HCT116 (cell line): ENCODE measurements at regions not wholly inside any gene's neighbourhood (a gene's known extent, or its start where the extent isn't known, plus 50 kb on each side); places are given as distances from the start of the nearest gene placed in this dataset.
A peak's percentile ranks its signal among the peaks of the same experiment; 100 is the strongest.

Experiments used
- ATAC-seq: fragments of 200-7000 bp; cut with Tn5 transposase; 2 replicates; pipeline ENCODE4 v1.9.1; 2020; ENCODE audit warnings: mild to moderate bottlenecking, moderate library complexity
- BruUV-seq: library from RNA; stranded (reverse); fragments of 400-500 nt; replicated peaks from 2 replicates; lab custom pipeline; 2021; lab: Mats Ljungman, UMichigan
- CTCF ChIA-PET: fragments of 300-600 bp; sonication (Branson Sonifier 250); formaldehyde crosslinking; loops from one replicate; lab custom pipeline; 2021; ENCODE audit warnings: antibody characterized with exemption; lab: Charles Lee
- POLR2A ChIA-PET: fragments of 300-600, 350-600 bp; sonication (Branson Sonifier 250); formaldehyde crosslinking; loops from one replicate; lab custom pipeline; 2021; ENCODE audit warnings: antibody characterized with exemption; lab: Charles Lee
- RAD21 ChIA-PET, 2 experiments: fragments of 300-600 bp; sonication (Branson Sonifier 250); formaldehyde crosslinking; loops; one replicate each; lab custom pipeline; 2023; ENCODE audit warnings: low total read pairs in 2 of 2; ENCODE audit not compliant: uncharacterized antibody in 2 of 2, unreplicated experiment in 2 of 2, low non-redundant PET in 1 of 2; lab: Charles Lee
- DNase-seq: peaks from one replicate; pipeline ENCODE4 v3.0.0-alpha.2; 2010; ENCODE audit warnings: low read depth, low spot score
- H2AFZ ChIP-seq: fragments of 200-600 bp; shearing (Covaris generic), sonication (generic); 2 replicates; pipeline ENCODE4 v1.6.1; 2017; ENCODE audit warnings: low read depth, mixed run types, mixed read lengths, antibody characterized with exemption, low read length; ENCODE audit not compliant: poor library complexity, severe bottlenecking
- H3K27ac ChIP-seq: 2 replicates; pipeline ENCODE4 v1.5.1; 2012; ENCODE audit warnings: low read depth, low read length
- H3K27me3 ChIP-seq: fragments of 200-600 bp; sonication (generic); 2 replicates; pipeline ENCODE4 v1.6.1; 2016; ENCODE audit warnings: mixed run types, low read length, mixed read lengths; ENCODE audit not compliant: insufficient read depth
- H3K36me3 ChIP-seq, 2 experiments: fragments of 200-500 bp in 1 of 2; fragments of 200-600 bp in 1 of 2; sonication (Bioruptor generic) in 1 of 2; sonication (generic) in 1 of 2; 2 replicates each; pipeline versions ENCODE4 v1.5.1 to v1.6.1; 2014 to 2016; ENCODE audit warnings: low read length in 2 of 2, inconsistent platforms in 1 of 2, mixed read lengths in 1 of 2, mixed run types in 1 of 2; ENCODE audit not compliant: insufficient read depth in 2 of 2, control insufficient read depth in 1 of 2
- H3K4me1 ChIP-seq, 2 experiments: fragments of 200-600 bp in 1 of 2; sonication (generic) in 1 of 2; 2 replicates each; pipeline versions ENCODE4 v1.5.1 to v1.6.1; 2012 to 2017; ENCODE audit warnings: low read length in 2 of 2, inconsistent platforms in 1 of 2, mild to moderate bottlenecking in 1 of 2, mixed read lengths in 1 of 2, mixed run types in 1 of 2, moderate library complexity in 1 of 2; ENCODE audit not compliant: insufficient read depth in 2 of 2, control insufficient read depth in 1 of 2
- H3K4me2 ChIP-seq: fragments of 200-600 bp; sonication (generic); 2 replicates; pipeline ENCODE4 v1.6.1; 2017; ENCODE audit warnings: mixed run types, low read length, mixed read lengths
- H3K4me3 ChIP-seq, 2 experiments: fragments of 200-600 bp in 1 of 2; sonication (generic) in 1 of 2; replicated peaks in 1 of 2; 2 replicates each; pipeline ENCODE4 v1.5.1; 2011 to 2016; ENCODE audit warnings: low read length in 2 of 2, control low read depth in 1 of 2, low read depth in 1 of 2, mild to moderate bottlenecking in 1 of 2, mixed read lengths in 1 of 2, mixed run types in 1 of 2
- H3K79me2 ChIP-seq: fragments of 200-600 bp; sonication (generic); 2 replicates; pipeline ENCODE4 v1.6.1; 2017; ENCODE audit warnings: mild to moderate bottlenecking, mixed run types, low read length, moderate library complexity, mixed read lengths; ENCODE audit not compliant: insufficient read depth
- H3K9ac ChIP-seq: fragments of 200-600 bp; sonication (generic); 2 replicates; pipeline ENCODE4 v1.6.1; 2016; ENCODE audit warnings: low read length, mixed read lengths
- H3K9me2 ChIP-seq: fragments of 200-600 bp; sonication (generic), shearing (Covaris generic); 2 replicates; pipeline ENCODE4 v1.6.1; 2017; ENCODE audit warnings: mixed run types, mild to moderate bottlenecking, moderate library complexity; ENCODE audit not compliant: insufficient read depth
- H3K9me3 ChIP-seq, 2 experiments: fragments of 200-500 bp in 1 of 2; fragments of 200-600 bp in 1 of 2; sonication (Bioruptor generic) in 1 of 2; sonication (generic) in 1 of 2; 2 replicates each; pipeline ENCODE4 v1.6.1; 2014 to 2017; ENCODE audit warnings: low read length in 2 of 2, mixed read lengths in 2 of 2, inconsistent platforms in 1 of 2, low read depth in 1 of 2, mild to moderate bottlenecking in 1 of 2, mixed run types in 1 of 2, moderate library complexity in 1 of 2; ENCODE audit not compliant: control insufficient read depth in 1 of 2, insufficient read depth in 1 of 2
- H4K20me1 ChIP-seq: fragments of 200-600 bp; sonication (generic), shearing (Covaris generic); 2 replicates; pipeline ENCODE4 v1.6.1; 2017; ENCODE audit warnings: mixed run types, mild to moderate bottlenecking, moderate library complexity; ENCODE audit not compliant: insufficient read depth
- ATF3 ChIP-seq: IDR thresholded peaks from 2 replicates; pipeline ENCODE4 v1.6.1; 2012
- CBX3 ChIP-seq: IDR thresholded peaks from 2 replicates; pipeline ENCODE4 v1.6.1; 2012; ENCODE audit warnings: low read depth
- ELF1 ChIP-seq: IDR thresholded peaks from 2 replicates; pipeline ENCODE4 v1.6.1; 2012; ENCODE audit warnings: low read depth, borderline replicate concordance
- EZH2 ChIP-seq: fragments of 200-600 bp; sonication (generic); IDR thresholded peaks from 2 replicates; pipeline ENCODE4 v1.6.1; 2017; ENCODE audit warnings: antibody characterized with exemption, mixed run types
- EZH2phosphoT487 ChIP-seq: fragments of 200-600 bp; IDR thresholded peaks from 2 replicates; pipeline ENCODE4 v1.6.1; 2018; ENCODE audit warnings: antibody characterized with exemption, borderline replicate concordance
- FOSL1 ChIP-seq: IDR thresholded peaks from 2 replicates; pipeline ENCODE4 v1.6.1; 2012; ENCODE audit warnings: low read depth
- MAX ChIP-seq: IDR thresholded peaks from 2 replicates; pipeline ENCODE4 v1.6.1; 2012
- POLR2A ChIP-seq: IDR thresholded peaks from 2 replicates; pipeline ENCODE4 v1.7.0; 2011; ENCODE audit warnings: borderline replicate concordance; ENCODE audit not compliant: insufficient read depth, insufficient read length; ENCODE audit errors: extremely low read depth
- SP1 ChIP-seq: IDR thresholded peaks from 2 replicates; pipeline ENCODE4 v1.6.1; 2012; ENCODE audit warnings: low read depth
- SRF ChIP-seq: IDR thresholded peaks from 2 replicates; pipeline ENCODE4 v1.6.1; 2012; ENCODE audit warnings: low read depth
- YY1 ChIP-seq: IDR thresholded peaks from 2 replicates; pipeline ENCODE4 v1.6.1; 2011; ENCODE audit warnings: low read length, low read depth, moderate library complexity, mild to moderate bottlenecking; ENCODE audit not compliant: insufficient replicate concordance; ENCODE audit errors: extremely low read depth
- ZBTB33 ChIP-seq: IDR thresholded peaks from 2 replicates; pipeline ENCODE4 v1.6.1; 2011; ENCODE audit warnings: mild to moderate bottlenecking, low read length, moderate library complexity; ENCODE audit not compliant: insufficient replicate concordance; ENCODE audit errors: extremely low read depth
- ZFX ChIP-seq: fragments of 450-650 bp; IDR thresholded peaks from 2 replicates; pipeline ENCODE4 v1.6.1; 2017
- ZNF274 ChIP-seq: fragments of 200-500 bp; sonication (Bioruptor generic); IDR thresholded peaks from 2 replicates; pipeline ENCODE4 v1.6.1; 2014; ENCODE audit warnings: mild to moderate bottlenecking, low read depth, low read length, inconsistent platforms
- intact Hi-C: fragments of 100-400 bp; cut with micrococcal nuclease; formaldehyde crosslinking; loops from 2 replicates; pipeline ENCODE4 v1.10.0; 2022
- TF ChIP-seq, protein P1 (sequence below), 3 experiments: fragments of 200-600 bp in 1 of 3; sonication (generic) in 1 of 3; IDR thresholded peaks in 2 of 3; conservative IDR thresholded peaks in 1 of 3; 2 replicates each; pipeline ENCODE4 v1.5.1; 2012 to 2017; ENCODE audit warnings: low read depth in 2 of 3, low read length in 2 of 3, antibody characterized with exemption in 1 of 3, borderline replicate concordance in 1 of 3, control low read depth in 1 of 3, mild to moderate bottlenecking in 1 of 3, mixed read lengths in 1 of 3, mixed run types in 1 of 3, moderate library complexity in 1 of 3; ENCODE audit not compliant: insufficient read depth in 1 of 3

- H3K4me2 ChIP-seq, result peak overlapping the region; percentile 47
- intact Hi-C loops, result loop anchor here (5.0 kb wide), 1 partner anchor 311 kb away; no protein-coding TSS in a partner anchor
- BruUV-seq, result no TSS peak
- no peak overlapping the region for H3K4me3 ChIP-seq
- POLR2A ChIA-PET, result no interaction called here
- peak overlapping the region; percentile 40; the same call in 1 of the 2 replicates for H3K27ac ChIP-seq
- DNase-seq, result no peak
- H2AFZ ChIP-seq, result peak overlapping the region; percentile 80
- CTCF ChIA-PET, result no interaction called here
- peaks cover 7 to 39% of the 10 kb centered on the region in 2 experiments for H3K4me1 ChIP-seq
- TF ChIP-seq ATF3, result no peak
- TF ChIP-seq EZH2phosphoT487, result no peak
- no peak for TF ChIP-seq POLR2A
- no peak for TF ChIP-seq EZH2
- TF ChIP-seq ZFX, result no peak
- no peak for TF ChIP-seq ELF1
- no peak for TF ChIP-seq ZBTB33
- TF ChIP-seq MAX, result no peak
- no peak for TF ChIP-seq FOSL1
- TF ChIP-seq YY1, result no peak
- TF ChIP-seq SP1, result no peak
- TF ChIP-seq ZNF274, result no peak
- TF ChIP-seq, protein P1, sequence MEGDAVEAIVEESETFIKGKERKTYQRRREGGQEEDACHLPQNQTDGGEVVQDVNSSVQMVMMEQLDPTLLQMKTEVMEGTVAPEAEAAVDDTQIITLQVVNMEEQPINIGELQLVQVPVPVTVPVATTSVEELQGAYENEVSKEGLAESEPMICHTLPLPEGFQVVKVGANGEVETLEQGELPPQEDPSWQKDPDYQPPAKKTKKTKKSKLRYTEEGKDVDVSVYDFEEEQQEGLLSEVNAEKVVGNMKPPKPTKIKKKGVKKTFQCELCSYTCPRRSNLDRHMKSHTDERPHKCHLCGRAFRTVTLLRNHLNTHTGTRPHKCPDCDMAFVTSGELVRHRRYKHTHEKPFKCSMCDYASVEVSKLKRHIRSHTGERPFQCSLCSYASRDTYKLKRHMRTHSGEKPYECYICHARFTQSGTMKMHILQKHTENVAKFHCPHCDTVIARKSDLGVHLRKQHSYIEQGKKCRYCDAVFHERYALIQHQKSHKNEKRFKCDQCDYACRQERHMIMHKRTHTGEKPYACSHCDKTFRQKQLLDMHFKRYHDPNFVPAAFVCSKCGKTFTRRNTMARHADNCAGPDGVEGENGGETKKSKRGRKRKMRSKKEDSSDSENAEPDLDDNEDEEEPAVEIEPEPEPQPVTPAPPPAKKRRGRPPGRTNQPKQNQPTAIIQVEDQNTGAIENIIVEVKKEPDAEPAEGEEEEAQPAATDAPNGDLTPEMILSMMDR (IDR thresholded peaks at IDR 0.05 in 2 of 3, conservative IDR thresholded peaks at IDR 0.05 in 1 of 3; ENCODE audit: borderline replicate concordance in 1 of 3, insufficient read depth in 1 of 3, low read depth in 2 of 3, low read length in 2 of 3), result no peak
- TF ChIP-seq SRF, result no peak
- TF ChIP-seq CBX3, result no peak
- TF ChIP-seq, all 23 proteins: peak for 0
- Histone ChIP-seq H3K9me3 (no peaks in the 10 kb centered on the region), H3K9ac (no peak overlapping the region), H3K9me2 (no peaks in the 10 kb centered on the region), H4K20me1 (no peaks in the 10 kb centered on the region), H3K79me2 (no peaks in the 10 kb centered on the region), H3K27me3 (no peaks in the 10 kb centered on the region), H3K36me3 (no peaks in the 10 kb centered on the region)
- RAD21 ChIA-PET, result no interaction called here
- no peak for ATAC-seq
Measured at GRCh38 chr21:35198565-35198964, 149.5 kb upstream of the RUNX1 start.
